GM18498 (cell line): ENCODE measurements at regions not wholly inside any gene's neighbourhood (a gene's known extent, or its start where the extent isn't known, plus 50 kb on each side); places are given as distances from the start of the nearest gene placed in this dataset.

ENCODE experiments used
- ATAC-seq: cut with Tn5 transposase; IDR thresholded peaks from one replicate; pipeline ENCODE4 v1.9.1; 2021; ENCODE audit warnings: mild to moderate bottlenecking, moderate library complexity; ENCODE audit not compliant: unreplicated experiment

DNA sequence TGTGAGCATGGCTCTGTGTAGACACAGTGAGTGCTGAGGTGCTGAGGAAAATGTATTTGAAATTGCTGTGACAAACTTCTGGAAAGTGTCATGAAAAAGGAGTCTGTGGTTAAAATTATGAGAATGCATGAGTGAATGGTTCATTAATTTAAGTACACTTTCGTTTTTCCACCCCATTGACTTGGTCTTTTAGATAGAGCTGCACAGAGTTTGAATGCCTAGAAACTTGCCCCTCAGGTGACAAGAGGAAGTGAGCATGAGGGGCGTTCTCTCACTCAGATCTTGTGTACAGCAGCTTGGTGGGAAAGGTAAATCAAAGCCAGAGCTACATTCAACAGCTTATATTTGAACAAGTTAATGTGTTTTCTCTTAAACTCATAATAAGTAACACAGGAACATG, 296.8 kb downstream of the WDR72 start:
- ATAC-seq = no peak

DNA sequence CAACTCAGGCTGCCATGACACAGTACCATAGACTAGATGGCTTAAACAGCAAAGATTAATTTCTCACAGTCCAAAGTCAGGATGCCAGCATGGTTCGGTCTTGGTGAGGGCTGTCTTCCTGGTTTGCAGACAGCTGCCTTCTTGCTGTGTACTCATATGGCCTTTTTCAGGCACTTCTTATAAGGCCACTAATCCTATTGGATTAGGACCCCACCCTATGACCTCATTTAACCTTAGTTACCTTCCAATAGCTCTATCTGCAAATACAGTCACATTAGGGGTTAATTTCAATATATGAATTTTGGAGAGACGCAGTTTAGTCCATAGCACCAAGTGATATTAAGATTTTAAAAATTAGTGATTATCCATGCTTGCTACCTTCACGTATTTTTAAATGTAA, 297.8 kb downstream of the WDR72 start:
- no peak for ATAC-seq

DNA sequence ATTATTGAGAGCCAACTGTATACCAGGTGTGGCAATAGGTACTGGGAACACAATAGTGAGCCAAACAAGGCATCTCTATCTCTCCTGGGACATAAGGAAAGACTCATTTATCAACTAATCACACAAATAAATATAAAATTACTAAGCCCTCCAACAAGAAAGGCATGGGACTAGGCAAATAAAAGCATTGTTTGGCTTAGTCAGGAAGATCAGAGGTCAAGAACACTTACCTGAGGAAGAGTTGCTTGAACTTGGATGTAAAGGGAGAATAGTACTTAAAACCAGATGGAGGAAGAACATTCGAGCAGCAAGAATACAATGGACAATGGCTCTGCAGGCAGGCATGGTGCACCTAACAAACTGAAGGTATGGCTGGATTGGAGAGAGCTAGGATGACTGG, 300.7 kb downstream of the WDR72 start:
- ATAC-seq = no peak

DNA sequence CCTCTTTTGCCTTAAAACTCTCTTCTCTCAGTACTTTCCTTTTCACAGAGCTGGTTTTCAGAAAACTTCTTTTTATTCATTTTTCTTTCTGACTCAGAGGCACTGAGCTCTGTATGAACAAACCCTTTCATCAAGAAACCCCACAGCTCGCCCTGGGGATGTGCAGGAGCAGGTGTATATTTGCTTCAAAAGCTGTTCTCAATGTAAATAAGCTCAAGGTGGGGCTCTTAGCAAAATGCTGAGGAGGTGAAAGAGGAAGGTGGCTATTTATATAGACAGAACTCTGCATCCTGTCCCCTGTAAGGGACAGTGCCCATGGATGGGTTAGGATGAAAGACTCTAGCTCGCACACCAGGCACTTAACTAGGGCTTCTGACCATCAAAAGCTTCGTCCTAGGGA, 302.0 kb downstream of the WDR72 start:
- no peak for ATAC-seq

DNA sequence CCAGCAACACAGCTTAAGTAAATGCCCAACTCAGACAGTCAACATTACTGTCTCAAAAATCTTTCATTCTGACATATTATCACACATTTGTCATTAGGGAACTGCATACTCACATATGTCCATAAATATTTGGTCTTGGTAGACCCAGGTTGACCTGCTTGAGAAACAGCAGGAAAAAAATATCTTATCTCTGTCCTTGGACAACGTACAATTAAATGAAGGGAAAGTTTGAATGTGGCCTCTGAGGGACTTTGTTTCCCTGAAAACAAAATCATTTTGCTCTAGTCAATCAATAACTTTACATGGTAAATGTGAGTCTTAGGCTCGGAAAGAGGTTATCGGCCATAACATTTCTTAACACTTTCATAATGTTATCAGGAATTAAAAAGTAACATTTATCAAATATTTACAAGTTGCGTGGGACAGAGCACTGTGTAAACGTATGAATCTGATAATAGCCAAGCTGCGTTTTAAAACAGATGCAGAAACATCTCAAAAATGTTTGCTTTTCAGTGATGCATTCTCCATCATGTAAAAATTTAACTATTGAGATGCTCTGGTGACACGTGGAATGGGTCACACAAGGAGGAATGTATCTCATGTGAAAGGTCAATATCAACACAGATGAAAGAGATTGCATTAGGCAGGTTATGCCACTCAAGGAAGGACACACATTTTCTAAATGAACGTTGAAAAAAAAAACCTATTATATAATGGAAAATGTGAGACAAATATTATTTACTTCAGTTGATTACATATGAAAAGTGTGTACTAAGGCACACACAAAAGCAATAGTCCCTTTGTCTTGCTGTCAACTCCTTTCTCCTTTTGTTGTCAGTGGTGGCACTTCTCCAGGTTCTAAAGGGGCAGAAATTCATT, 304.4 kb downstream of the WDR72 start:
- ATAC-seq = no peak

DNA sequence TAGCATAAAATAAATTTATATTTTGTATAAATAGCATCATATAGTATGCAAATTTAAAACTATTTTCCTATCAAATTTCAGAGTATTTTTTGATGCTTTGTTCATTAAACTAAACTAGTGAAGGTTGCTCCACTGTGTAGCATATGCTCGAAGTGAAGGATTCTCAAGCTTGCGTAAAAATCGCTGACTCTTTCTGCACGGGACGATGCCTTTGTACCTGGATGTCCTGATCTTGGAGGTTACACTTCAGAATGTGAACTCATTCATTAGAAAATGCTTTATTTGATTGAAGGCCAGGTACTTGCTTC, 305.0 kb downstream of the WDR72 start:
- no peak for ATAC-seq

DNA sequence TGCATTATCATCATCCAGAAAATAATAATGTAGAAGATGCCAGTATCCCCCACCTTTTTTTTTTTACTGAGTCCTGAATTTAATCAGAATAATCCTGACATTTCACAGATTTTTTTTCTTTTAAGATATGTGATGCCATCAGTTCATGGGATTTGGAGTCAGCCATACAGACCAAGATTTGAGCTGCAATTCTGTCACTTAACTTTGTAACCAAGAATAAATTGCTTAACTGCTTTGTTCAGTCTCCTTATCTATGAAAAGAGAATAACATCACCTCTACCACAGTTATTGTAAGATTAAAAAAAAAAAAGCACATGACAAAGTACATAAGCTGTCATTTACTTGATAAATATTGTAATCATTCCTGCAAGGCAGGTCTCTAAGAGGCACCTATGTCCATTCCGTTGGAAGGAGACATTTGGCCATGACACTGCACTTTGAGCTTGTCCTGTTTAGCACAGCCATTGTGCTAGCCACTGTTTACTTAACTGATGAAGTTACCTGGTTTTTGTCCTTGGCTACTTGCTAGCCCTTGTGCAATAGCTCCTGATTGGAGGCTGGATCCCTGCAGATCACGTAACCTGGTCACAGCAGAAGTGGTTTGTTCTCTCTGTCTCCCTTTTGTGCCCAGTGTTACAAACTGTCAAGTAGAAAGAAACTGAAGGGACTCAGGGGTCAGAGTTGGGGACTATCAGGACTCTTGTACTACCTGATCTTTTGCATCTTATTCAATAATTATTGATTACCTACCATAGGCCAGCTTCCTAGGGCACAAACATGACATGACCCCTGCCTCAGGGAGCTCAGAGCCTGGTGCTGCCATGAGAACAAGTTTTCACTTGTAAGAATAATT, 306.0 kb downstream of the WDR72 start:
- no peak for ATAC-seq

DNA sequence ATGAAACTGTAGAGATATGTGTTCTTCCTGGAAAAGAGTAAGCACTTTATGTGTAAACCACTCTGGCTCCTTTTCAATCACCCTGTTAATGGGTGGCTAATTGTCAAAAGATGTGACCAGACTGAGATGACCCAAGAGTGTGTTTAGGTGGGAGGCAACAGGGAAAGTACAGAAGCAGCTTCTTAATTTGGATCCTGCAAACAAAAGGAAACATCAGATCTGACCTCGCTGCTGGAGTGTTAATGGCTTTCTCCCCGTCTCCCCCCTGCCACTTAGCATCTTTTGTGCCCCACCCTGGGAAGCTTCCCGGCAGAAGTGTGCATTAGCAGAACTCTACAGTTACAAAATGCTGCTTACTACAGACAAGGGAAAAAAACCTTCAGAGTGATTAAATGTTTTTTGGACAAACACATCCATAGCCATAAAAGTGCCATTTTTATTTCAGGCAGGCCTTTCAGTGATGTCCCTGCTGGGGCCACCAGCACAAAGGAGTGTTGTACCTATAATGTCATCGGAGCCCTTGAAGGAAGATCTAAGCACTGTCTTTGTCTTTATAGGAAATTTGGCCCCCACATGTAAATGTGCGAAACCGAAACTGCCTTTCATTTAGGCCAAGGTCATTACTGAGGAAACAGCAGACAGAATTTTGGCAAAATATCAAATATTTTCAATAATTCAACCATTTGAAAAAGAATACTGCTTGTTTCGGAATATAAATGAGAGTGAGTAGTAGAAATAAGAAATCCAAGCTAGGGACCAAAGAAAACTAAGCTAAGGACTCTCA, 311.0 kb downstream of the WDR72 start:
- ATAC-seq = no peak

DNA sequence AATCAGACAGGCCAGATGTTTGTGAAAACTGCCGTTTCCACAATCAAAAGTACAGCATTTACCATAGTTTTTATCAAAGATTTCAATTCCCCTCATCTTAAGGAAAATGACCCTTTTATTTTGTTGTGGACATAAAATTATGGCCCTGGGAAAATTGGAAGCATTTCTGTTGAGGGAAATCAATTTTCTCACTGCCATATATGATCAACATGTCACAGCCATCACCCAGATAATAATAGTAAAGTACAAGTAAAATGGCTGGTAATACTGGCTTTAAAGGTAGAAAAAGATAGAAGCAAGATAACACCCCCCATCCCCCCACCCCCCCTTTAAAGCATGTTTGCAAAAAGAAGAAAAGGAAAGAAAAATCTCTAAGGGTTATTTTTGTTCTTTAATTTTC, 311.7 kb downstream of the WDR72 start:
- ATAC-seq = no peak

DNA sequence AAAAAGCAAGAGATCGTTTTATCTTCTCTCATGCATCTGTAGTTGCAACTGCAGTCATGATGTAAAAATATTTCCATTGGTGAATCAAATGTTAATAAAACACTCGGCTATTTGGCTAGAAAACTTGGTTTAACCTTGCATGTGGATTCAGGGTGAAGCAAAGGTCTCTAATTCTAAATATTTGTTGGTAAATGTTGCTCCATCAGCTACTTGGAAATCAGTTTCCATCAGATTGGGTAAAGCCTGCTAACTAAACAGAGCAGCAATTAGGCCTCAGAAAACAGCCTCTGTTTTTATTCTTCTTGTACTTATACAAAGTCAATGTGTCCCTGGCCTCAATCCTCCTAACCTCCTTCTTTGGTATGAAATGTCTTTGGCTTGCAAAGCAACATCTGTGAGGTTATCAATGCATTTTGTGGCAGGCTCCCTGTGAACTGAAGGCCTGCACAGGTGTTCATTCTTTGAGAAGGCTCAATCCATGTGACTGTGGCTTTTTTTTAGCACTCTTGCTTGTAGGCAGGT, 312.3 kb downstream of the WDR72 start:
- ATAC-seq = no peak

DNA sequence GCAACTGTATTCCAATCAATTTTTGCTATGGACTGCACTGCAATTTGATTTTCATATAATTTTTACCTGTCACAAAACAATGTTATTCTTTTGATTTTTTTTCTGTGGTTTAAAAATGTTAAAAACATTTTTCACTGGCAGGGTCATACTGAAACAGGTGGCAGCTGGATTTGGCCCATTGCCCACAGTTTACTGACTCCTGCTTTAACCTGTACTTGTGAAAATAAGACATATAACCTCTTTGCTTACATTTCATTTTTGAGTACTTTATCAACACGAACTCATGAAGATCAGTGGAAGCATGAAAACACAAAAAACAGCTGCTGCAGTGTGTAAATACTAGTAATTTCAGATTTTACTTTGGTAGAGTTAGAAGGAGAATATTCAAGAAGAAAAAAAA, 313.1 kb downstream of the WDR72 start:
- no peak for ATAC-seq

DNA sequence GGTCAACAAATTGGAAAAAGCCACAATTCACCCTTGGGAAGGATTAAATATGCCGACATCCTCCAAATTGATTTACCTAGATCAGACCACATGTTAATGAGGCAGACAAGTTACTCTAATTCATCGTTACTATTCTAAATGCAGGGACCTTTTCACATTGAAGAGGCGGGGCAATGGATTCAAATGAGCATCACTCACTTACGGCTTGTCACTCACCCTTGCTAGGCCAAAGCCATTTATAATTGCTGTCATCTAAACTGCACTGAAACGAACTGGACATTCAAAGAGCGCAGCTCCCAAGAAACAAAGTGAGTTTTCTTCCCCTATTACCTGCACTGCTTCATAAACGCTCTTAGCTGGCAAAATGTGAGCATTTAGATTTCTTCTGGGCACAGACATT, 313.9 kb downstream of the WDR72 start:
- no peak for ATAC-seq

DNA sequence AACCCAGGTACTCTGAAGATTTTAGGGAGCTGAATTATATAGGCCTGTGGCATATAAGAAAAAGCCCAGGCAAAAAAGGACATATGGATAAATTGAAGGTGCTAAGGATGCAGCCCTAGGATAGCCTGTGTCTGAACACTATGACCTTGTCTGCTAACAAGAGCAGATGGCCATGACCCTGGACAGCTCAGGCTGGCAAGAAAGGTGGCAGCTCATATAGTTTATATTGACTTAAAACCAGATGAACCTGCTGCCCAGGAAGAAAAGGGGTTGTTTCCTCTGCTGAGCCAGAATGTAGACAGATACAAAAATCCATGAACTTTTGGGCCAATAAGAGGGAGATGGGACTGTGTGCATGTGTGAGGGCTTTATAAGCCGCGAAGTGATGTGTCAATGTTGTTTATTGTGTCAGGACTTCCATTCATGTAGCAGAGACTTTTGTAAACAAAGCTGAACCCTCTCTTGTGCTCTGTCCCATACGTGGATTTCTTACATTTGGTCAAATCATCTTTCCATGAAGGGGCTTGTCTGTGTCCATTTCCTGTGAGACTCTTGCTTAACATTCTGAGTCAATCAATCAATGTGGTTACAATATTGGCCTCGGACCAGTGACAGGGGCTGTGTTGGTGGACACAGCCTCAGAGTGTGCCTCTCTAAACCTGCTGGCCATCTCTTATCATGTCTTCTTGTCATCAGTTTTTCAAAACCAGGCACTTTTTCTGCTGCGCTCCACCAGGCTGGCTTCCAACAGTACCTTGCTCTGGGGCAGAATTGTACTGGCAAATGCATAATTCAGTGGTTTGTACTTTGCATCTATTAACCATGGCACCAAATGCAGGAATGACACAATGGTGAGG, 321.2 kb downstream of the WDR72 start:
- no peak for ATAC-seq

DNA sequence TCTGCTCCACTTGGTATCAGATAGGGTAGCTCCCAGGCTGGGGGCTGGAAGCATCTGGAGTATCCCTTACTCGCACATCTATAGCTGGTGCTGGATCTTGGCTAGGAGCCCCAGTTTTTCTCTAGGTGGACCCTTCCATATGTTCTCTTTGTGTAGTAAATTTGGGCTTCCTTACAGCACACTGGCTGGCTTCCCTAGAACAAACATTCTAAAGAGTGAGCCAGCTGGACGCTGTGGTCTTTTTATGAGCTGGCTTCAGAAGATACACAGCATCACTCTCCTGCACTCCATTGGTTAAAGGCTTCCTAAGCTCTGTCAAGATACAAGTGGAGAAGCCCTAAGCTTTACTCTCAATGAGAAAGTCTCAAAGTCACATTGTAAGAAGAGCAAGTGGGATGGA, 322.1 kb downstream of the WDR72 start:
- no peak for ATAC-seq

DNA sequence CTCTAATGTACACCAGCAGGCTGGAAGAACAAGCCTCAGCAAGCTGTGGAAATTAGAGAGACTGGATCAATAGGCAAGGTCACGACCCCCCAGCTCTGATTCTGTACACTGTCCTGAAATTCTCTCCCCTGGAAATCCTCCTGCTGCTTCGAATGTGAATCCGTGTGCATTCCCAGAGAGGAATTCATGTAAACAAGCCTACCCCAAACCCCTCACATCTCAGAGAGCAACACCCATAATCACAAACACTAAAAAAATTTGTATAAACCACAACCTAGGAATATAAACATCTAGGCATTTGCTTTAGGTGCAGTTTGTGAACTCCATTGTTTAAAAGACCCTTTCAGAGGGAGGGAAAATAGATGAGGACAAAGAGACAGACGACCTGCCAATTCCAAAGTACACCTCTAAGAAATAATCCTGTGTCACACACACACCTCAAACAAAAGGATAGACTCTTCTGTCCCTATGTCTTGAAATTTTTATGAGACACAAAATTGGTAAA, 325.2 kb downstream of the WDR72 start:
- ATAC-seq = no peak

DNA sequence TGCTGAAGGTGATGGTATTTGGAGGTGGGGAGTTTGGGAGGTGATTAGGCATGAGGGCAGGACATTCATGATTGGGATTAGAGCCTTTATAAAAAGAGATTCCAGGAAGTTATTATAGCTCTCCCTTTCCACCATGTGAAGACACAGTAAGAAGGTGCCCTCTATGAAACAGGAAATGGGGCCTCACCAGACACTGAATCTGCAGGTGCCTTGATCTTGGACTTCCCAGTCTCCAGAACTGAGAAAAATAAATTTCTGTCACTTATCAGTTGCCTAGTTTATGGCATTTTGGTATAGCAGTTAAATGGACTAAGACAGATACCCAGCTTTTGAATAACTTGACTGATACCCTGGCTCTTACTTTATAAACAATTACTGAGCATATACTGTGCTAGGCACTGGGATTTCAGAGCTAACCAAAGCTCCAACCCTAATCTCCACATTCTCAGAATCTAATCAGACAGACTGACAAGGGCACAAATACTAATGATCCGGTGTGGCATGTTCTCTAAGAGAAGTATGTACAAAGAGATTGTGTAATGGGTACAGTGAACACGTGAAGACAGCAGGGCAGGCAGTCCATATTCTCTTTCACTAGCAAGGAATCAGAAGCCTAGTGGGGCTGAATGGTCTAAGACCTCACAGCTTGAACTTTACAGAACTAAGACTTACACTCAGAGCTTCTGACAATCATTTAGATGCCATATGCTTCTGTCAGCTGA, 343.1 kb downstream of the WDR72 start:
- ATAC-seq = no peak

DNA sequence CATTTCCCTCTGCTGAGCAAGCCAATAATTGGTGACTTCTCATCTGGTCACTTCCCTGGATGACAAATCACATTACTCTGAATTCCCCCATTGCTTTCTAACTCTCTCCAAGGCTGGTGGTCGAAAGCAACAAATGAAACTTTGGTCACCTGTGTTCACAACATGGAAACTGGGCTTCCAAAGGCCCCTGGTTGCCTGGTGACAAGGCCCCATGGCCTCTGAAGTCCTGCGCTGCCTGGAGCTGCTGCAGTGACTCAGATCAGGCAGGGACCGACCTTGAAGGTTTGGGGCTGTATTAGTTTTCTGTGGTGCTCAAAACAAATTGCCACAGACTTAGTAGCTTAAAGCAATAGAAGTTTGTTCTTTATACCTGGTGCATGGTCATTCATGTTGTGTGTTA, 345.3 kb downstream of the WDR72 start:
- no peak for ATAC-seq

DNA sequence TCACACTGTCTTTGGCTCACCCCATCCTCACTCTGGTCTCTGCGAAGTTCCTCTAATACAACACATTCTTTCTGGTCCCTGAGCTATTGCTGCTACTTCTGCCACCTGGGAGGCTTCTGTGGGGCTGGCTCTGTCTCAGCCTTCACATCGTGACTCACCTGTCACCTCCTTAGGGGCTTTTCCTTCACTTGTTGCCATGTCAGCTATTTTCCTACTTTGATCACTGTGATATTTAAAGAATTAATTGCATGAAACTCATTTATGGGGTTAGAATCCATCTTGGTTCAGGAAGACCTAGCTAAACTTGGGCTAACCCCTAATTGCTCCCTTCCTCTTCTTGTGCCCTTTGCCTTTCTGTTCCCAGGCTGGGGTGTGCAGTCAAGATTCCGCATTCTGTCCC, 346.9 kb downstream of the WDR72 start:
- no peak for ATAC-seq

DNA sequence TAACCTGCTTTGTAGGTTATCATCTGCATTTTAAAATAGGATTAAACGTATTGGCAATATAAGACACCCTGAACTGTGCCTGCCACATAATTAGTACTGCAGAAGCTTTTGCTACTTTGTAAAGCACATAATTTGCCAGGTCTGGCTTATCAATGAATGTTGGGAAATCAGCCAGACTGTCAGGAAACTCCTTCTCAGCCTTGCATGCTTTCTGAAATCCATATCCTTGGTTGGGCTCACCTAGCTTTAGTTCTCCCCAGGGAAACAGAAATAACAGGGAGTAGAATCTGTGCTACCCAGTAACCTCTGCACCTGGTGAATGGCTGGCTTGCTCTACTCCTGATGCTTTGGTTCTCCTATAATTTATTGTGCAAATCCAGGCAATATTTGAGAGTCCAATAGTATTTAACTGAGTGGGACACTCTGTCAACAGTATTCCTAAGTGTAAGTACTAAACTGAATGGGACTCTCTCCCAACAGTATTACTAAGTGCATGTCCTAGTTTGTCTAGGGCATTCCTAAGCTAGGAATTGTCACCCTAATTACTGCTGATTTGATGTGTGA, 354.5 kb downstream of the WDR72 start:
- ATAC-seq = no peak
